ENCODE measurements at regions not wholly inside any gene's neighbourhood (a gene's known extent, or its start where the extent isn't known, plus 50 kb on each side); places are given as distances from the start of the nearest gene placed in this dataset.
"Not testable (repeated sequence)": the region's sequence is repeated elsewhere in the genome, so short reads cannot be mapped to it uniquely, and the experiment has no call there.

GRCh38 chr1:188013222-188013849 is 1184.6 kb downstream of the PLA2G4A start:
- not testable (repeated sequence) for TF ChIP-seq POLR2A, CTCF (IDR thresholded peaks at IDR 0.05)

Measured in right lobe of liver (tissue), 4 donors.